ENCODE measurements at regions not wholly inside any gene's neighbourhood (a gene's known extent, or its start where the extent isn't known, plus 50 kb on each side); places are given as distances from the start of the nearest gene placed in this dataset.

DNA sequence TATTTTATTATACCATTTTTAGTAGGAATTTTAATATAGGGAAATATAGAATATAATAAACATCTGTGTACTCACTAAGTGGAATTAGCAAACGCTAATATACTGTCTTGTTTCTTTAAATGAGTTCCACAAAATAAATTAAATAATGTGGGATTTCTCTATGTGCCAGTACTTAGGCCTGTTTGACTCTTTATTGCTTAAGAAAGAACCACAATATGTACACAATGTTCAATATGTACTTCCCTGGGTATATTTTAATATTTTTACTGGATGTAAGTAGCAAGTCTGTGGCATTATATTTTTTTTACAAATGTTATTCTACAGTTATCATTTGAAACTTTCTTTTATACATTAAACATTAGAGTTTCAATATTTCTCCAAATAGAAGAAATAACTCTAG, 92.5 kb upstream of the CARD18 start:
- TF ChIP-seq CTCF (IDR thresholded peaks at IDR 0.05; ENCODE audit: control insufficient read depth, extremely low read depth, insufficient read depth): no peak
- DNase-seq (ENCODE audit: low read depth): no peak
- H3K4me3 ChIP-seq (ENCODE audit: low read depth, low read length): no peak overlapping the region

DNA sequence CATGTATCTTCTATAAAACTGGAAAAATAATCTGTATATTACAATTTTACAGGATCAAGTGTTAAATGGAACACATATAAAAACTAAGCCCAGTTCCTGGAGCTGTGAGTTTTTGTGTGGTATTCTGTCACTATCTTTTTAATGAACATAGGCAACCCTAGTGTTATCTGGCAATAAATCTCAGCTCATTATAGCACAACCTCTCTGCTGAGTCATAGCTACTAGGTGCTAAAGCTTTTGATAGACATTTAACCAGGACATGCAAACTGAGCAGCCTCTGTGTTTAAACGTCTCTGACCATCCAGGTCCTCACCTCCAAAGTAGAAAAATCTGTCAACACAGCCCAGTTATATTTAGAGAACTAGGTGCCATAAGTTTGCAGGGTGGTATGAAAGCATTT, 91.0 kb upstream of the CARD18 start:
- no peak for TF ChIP-seq CTCF (IDR thresholded peaks at IDR 0.05; ENCODE audit: control insufficient read depth, extremely low read depth, insufficient read depth)
- H3K4me3 ChIP-seq (ENCODE audit: low read depth, low read length): no peak overlapping the region
- no peak for DNase-seq (ENCODE audit: low read depth)

DNA sequence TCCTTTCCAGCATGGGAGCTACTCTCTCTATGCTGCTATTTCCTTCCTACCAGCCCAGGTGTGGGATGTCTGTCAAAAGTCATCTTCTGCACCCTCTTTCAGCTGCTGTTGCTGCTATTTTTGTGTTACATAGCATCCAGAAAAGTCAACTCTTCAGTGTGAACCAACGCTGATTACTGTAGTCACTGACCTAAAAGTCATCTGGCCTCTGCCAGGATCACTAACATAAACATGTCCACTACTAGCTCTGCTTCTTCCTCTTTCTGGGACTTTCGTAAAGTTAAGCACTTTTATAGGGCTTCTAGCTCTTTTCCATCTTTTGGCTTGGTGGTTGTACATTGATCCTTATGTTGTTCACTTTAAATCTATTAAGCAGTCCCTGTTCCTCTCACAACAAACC, 90.2 kb upstream of the CARD18 start:
- H3K4me3 ChIP-seq (ENCODE audit: low read depth, low read length): no peak overlapping the region
- TF ChIP-seq CTCF (IDR thresholded peaks at IDR 0.05; ENCODE audit: control insufficient read depth, extremely low read depth, insufficient read depth): no peak
- DNase-seq (ENCODE audit: low read depth): no peak

DNA sequence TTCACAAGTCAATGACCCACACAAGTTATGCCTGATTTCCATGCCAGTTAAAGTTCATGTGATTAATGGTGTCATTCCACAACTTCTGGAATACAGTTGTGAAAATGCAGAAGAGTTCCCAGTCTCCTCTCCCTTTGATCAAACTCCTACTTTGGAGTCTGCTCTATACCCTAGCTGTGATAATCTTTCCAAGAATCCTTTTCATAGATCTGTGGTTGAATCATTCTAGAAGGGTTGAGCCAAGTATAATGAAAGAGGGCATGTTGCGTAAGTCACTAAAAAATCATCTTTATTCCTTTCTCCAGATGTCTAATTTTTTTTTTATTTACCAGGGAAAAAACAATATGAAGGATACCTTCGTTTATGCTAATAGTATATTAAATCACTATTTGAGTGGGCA, 89.7 kb upstream of the CARD18 start:
- TF ChIP-seq CTCF (IDR thresholded peaks at IDR 0.05; ENCODE audit: control insufficient read depth, extremely low read depth, insufficient read depth): no peak
- DNase-seq (ENCODE audit: low read depth): no peak

GRCh38 chr11:105227363-105227762, 87.8 kb upstream of the CARD18 start:
- DNase-seq (ENCODE audit: low read depth): no peak
- no peak for TF ChIP-seq CTCF (IDR thresholded peaks at IDR 0.05; ENCODE audit: control insufficient read depth, extremely low read depth, insufficient read depth)
- no peak overlapping the region for H3K4me3 ChIP-seq (ENCODE audit: low read depth, low read length)

More for the DNA sequence above, 89.7 kb upstream of the CARD18 start:
- no peak overlapping the region for H3K4me3 ChIP-seq (ENCODE audit: low read depth, low read length)

DNA sequence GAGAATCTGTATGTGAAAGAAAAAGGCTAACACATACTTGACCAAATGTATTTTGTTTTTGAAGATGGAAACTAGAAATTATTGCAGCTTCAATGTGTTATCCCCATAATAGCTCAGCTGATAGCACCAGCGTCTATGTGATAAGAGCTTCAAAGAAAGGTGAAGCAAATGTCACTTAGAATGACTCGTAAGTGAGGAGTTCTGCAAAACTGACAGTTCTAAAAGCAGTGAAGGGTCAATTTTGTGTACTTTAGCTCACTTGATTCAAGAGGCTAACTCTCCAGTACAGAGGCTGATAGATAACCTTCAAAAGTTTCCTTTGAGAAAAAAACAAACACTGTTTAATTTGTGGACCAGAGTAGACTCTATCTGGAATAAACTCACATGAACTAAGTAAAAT, 87.2 kb upstream of the CARD18 start:
- no peak for DNase-seq (ENCODE audit: low read depth)

More for the DNA sequence above, 87.2 kb upstream of the CARD18 start:
- TF ChIP-seq CTCF (IDR thresholded peaks at IDR 0.05; ENCODE audit: control insufficient read depth, extremely low read depth, insufficient read depth): no peak
- H3K4me3 ChIP-seq (ENCODE audit: low read depth, low read length): no peak overlapping the region
